ENCODE measurements at regions not wholly inside any gene's neighbourhood (a gene's known extent, or its start where the extent isn't known, plus 50 kb on each side); places are given as distances from the start of the nearest gene placed in this dataset.

DNA sequence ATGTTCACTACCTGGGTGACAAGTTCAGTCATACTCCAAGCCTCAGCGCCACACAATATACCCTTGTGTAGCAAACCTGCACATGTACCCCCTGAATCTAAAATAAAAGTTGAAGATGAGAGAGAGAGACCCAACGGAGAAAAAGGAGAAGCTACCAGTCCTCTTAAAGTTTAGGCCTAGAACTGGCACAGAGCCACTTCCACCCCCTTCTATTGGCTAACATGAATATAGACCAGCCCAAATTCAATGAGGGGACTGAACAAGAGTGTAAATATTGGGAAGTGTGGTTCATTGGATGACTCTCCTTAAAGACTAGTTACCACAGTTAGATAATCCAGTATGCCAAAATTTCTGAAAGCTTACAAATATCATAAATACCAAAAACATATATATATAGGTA is 139.9 kb upstream of the ATP1B1 start:
- TF ChIP-seq, protein P1, sequence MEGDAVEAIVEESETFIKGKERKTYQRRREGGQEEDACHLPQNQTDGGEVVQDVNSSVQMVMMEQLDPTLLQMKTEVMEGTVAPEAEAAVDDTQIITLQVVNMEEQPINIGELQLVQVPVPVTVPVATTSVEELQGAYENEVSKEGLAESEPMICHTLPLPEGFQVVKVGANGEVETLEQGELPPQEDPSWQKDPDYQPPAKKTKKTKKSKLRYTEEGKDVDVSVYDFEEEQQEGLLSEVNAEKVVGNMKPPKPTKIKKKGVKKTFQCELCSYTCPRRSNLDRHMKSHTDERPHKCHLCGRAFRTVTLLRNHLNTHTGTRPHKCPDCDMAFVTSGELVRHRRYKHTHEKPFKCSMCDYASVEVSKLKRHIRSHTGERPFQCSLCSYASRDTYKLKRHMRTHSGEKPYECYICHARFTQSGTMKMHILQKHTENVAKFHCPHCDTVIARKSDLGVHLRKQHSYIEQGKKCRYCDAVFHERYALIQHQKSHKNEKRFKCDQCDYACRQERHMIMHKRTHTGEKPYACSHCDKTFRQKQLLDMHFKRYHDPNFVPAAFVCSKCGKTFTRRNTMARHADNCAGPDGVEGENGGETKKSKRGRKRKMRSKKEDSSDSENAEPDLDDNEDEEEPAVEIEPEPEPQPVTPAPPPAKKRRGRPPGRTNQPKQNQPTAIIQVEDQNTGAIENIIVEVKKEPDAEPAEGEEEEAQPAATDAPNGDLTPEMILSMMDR (conservative IDR thresholded peaks at IDR 0.05; ENCODE audit: low read depth, low read length), result no peak
- no peak for TF ChIP-seq EZH2 (IDR thresholded peaks at IDR 0.05; ENCODE audit: borderline replicate concordance, low read depth, low read length, poor library complexity, severe bottlenecking)
